ENCODE measurements at regions not wholly inside any gene's neighbourhood (a gene's known extent, or its start where the extent isn't known, plus 50 kb on each side); places are given as distances from the start of the nearest gene placed in this dataset.

- DNase-seq (ENCODE audit: low spot score), result no peak
- H3K9me3 Mint-ChIP-seq, result no peaks in the 10 kb centered on the region
- no peaks in the 10 kb centered on the region for H3K27me3 Mint-ChIP-seq (ENCODE audit: low read depth)
- intact Hi-C loops (cut with micrococcal nuclease), result no loop called here
- H3K36me3 Mint-ChIP-seq (ENCODE audit: low read depth), result no peaks in the 10 kb centered on the region
- no peaks in the 10 kb centered on the region for H3K4me1 Mint-ChIP-seq (ENCODE audit: low read depth)
- H3K4me3 Mint-ChIP-seq (ENCODE audit: low read depth), result no peak overlapping the region
- H3K27ac Mint-ChIP-seq, result no peak overlapping the region
Measured at GRCh38 chrX:137483554-137483953, 82.4 kb upstream of the ZIC3 start.

- Mint-ChIP-seq H3K9me3 (no peaks in the 10 kb centered on the region), H3K4me1 (ENCODE audit: low read depth) (no peaks in the 10 kb centered on the region), H3K27ac (no peak overlapping the region), H3K4me3 (ENCODE audit: low read depth) (no peak overlapping the region), H3K27me3 (ENCODE audit: low read depth) (no peaks in the 10 kb centered on the region), H3K36me3 (ENCODE audit: low read depth) (no peaks in the 10 kb centered on the region)
- no peak for DNase-seq (ENCODE audit: low spot score)
- intact Hi-C loops (cut with micrococcal nuclease), result no loop called here
Measured at GRCh38 chrX:137482136-137482535, 83.8 kb upstream of the ZIC3 start.

GRCh38 chrX:137479386-137479785 lies 86.5 kb upstream of the ZIC3 start:
- Mint-ChIP-seq H3K9me3 (no peaks in the 10 kb centered on the region), H3K27ac (no peak overlapping the region), H3K27me3 (ENCODE audit: low read depth) (no peaks in the 10 kb centered on the region), H3K36me3 (ENCODE audit: low read depth) (no peaks in the 10 kb centered on the region), H3K4me1 (ENCODE audit: low read depth) (no peaks in the 10 kb centered on the region), H3K4me3 (ENCODE audit: low read depth) (no peak overlapping the region)
- no peak for DNase-seq (ENCODE audit: low spot score)
- intact Hi-C loops (cut with micrococcal nuclease), result no loop called here

- no peaks in the 10 kb centered on the region for H3K4me1 Mint-ChIP-seq (ENCODE audit: low read depth)
- intact Hi-C loops (cut with micrococcal nuclease), result no loop called here
- H3K36me3 Mint-ChIP-seq (ENCODE audit: low read depth), result no peaks in the 10 kb centered on the region
- no peaks in the 10 kb centered on the region for H3K27me3 Mint-ChIP-seq (ENCODE audit: low read depth)
- no peak for DNase-seq (ENCODE audit: low spot score)
- no peak overlapping the region for H3K27ac Mint-ChIP-seq
- no peaks in the 10 kb centered on the region for H3K9me3 Mint-ChIP-seq
- no peak overlapping the region for H3K4me3 Mint-ChIP-seq (ENCODE audit: low read depth)
Measured at GRCh38 chrX:137441711-137442110, 124.2 kb upstream of the ZIC3 start.

GRCh38 chrX:137432609-137433008 lies 133.3 kb upstream of the ZIC3 start:
- peaks cover 26% of the 10 kb centered on the region for H3K27me3 Mint-ChIP-seq (ENCODE audit: low read depth)
- no peak for DNase-seq (ENCODE audit: low spot score)
- H3K27ac Mint-ChIP-seq, result no peak overlapping the region
- intact Hi-C loops (cut with micrococcal nuclease), result no loop called here
- H3K4me3 Mint-ChIP-seq (ENCODE audit: low read depth), result no peak overlapping the region
- H3K9me3 Mint-ChIP-seq, result no peaks in the 10 kb centered on the region
- no peaks in the 10 kb centered on the region for H3K4me1 Mint-ChIP-seq (ENCODE audit: low read depth)
- no peaks in the 10 kb centered on the region for H3K36me3 Mint-ChIP-seq (ENCODE audit: low read depth)

DNA sequence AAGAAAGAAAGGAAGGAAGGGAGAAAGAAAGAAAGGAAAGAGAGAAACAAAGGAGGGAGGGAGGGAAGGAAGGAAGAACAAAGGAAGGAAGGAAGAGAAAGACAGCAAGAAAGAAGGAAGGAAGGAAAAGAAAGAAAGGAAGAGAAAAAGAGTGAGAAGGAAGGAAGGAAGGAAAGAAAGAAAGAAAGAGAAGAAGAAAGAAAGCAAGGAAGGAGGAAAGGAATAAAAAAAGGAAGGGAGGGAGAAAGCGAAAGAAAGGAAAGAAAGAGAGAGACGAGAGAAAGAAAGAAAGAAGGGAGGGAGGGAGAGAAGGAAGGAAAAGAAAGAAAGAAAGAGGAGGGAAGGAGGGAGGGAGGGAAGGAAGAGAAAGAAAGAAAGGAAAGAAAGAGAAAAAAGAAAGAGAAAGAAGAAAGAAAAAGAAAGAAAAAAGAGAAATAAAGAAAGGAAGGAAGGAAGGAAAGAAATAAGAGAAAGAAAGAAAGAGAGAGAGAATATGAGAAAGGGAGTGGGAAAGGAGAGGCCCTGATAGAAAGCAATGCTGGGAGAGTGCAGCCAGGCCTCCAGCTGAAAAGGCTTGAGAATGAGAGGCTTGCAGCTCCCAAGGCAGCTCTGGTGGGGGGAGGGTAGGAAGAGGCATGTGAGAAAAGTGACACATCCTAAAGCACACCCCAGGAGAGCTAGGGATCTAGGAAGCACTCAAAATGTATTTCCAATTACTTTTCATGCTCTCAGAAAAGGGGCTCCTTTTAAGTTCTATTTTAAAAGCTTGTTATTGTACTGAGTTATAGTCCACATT lies 134.0 kb upstream of the ZIC3 start:
- intact Hi-C loops (cut with micrococcal nuclease), result no loop called here
- DNase-seq (ENCODE audit: low spot score), result no peak

DNA sequence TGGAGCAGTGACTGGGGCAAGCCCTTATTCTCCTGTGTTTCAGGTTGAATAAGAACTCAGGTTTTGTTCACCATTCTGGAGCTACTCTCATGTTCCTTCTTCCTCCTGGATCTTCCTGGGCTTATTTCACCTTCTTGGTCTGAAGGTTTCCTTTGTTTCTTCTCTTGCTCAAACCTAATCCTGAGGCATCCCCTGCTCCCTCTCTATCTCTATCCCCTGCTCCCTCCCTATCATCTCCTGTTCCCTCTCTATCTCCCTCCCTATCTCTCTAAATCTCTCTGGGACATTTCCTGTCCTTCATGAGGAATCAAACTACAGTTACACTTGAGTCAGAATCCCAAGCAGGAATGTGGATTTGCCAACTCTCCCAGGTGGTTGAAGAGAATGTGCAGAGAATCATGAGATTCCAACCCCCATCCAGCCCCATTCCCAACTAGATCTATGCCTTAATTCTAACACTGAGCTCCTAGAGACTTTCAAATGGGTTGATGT lies 134.9 kb upstream of the ZIC3 start:
- Mint-ChIP-seq H3K4me3 (ENCODE audit: low read depth) (no peak overlapping the region), H3K27ac (no peak overlapping the region), H3K27me3 (ENCODE audit: low read depth) (peaks cover 36% of the 10 kb centered on the region), H3K4me1 (ENCODE audit: low read depth) (peaks cover 2% of the 10 kb centered on the region), H3K36me3 (ENCODE audit: low read depth) (no peaks in the 10 kb centered on the region), H3K9me3 (no peaks in the 10 kb centered on the region)
- no peak for DNase-seq (ENCODE audit: low spot score)
- intact Hi-C loops (cut with micrococcal nuclease), result no loop called here

More for the DNA sequence above, 134.0 kb upstream of the ZIC3 start:
- no peaks in the 10 kb centered on the region for H3K36me3 Mint-ChIP-seq (ENCODE audit: low read depth)
- no peaks in the 10 kb centered on the region for H3K4me1 Mint-ChIP-seq (ENCODE audit: low read depth)
- no peak overlapping the region for H3K4me3 Mint-ChIP-seq (ENCODE audit: low read depth)
- no peaks in the 10 kb centered on the region for H3K9me3 Mint-ChIP-seq
- H3K27me3 Mint-ChIP-seq (ENCODE audit: low read depth), result peaks cover 29% of the 10 kb centered on the region
- no peak overlapping the region for H3K27ac Mint-ChIP-seq

GRCh38 chrX:137430301-137430700 lies 135.6 kb upstream of the ZIC3 start:
- intact Hi-C loops (cut with micrococcal nuclease), result no loop called here
- no peaks in the 10 kb centered on the region for H3K9me3 Mint-ChIP-seq
- H3K36me3 Mint-ChIP-seq (ENCODE audit: low read depth), result no peaks in the 10 kb centered on the region
- H3K27ac Mint-ChIP-seq, result no peak overlapping the region
- peaks cover 42% of the 10 kb centered on the region for H3K27me3 Mint-ChIP-seq (ENCODE audit: low read depth)
- peaks cover 2% of the 10 kb centered on the region for H3K4me1 Mint-ChIP-seq (ENCODE audit: low read depth)
- DNase-seq (ENCODE audit: low spot score), result no peak
- H3K4me3 Mint-ChIP-seq (ENCODE audit: low read depth), result no peak overlapping the region

- no peak for DNase-seq (ENCODE audit: low spot score)
- intact Hi-C loops (cut with micrococcal nuclease), result loop anchor here (5.0 kb wide), 1 partner anchor 118 kb away; no protein-coding TSS in a partner anchor
- H3K36me3 Mint-ChIP-seq (ENCODE audit: low read depth), result no peaks in the 10 kb centered on the region
- no peak overlapping the region for H3K27ac Mint-ChIP-seq
- H3K4me3 Mint-ChIP-seq (ENCODE audit: low read depth), result no peak overlapping the region
- H3K27me3 Mint-ChIP-seq (ENCODE audit: low read depth), result peaks cover 52% of the 10 kb centered on the region
- peaks cover 2% of the 10 kb centered on the region for H3K4me1 Mint-ChIP-seq (ENCODE audit: low read depth)
- no peaks in the 10 kb centered on the region for H3K9me3 Mint-ChIP-seq
Measured at GRCh38 chrX:137428766-137429591, 136.9 kb upstream of the ZIC3 start.

GRCh38 chrX:137428221-137428661 lies 137.7 kb upstream of the ZIC3 start:
- no peak overlapping the region for H3K27ac Mint-ChIP-seq
- peaks cover 2% of the 10 kb centered on the region for H3K4me1 Mint-ChIP-seq (ENCODE audit: low read depth)
- H3K9me3 Mint-ChIP-seq, result no peaks in the 10 kb centered on the region
- DNase-seq (ENCODE audit: low spot score), result no peak
- H3K4me3 Mint-ChIP-seq (ENCODE audit: low read depth), result peak overlapping the region; percentile 58
- H3K27me3 Mint-ChIP-seq (ENCODE audit: low read depth), result peaks cover 57% of the 10 kb centered on the region
- intact Hi-C loops (cut with micrococcal nuclease), result loop anchor here (5.0 kb wide), 1 partner anchor 119 kb away; no protein-coding TSS in a partner anchor
- no peaks in the 10 kb centered on the region for H3K36me3 Mint-ChIP-seq (ENCODE audit: low read depth)

- peak overlapping the region; percentile 58 for H3K4me3 Mint-ChIP-seq (ENCODE audit: low read depth)
- DNase-seq (ENCODE audit: low spot score), result no peak
- intact Hi-C loops (cut with micrococcal nuclease), result loop anchor here (2.0 to 5.0 kb wide), 2 partner anchors 119 to 139 kb away; partner anchors contain the start of gene ZIC3
Measured at GRCh38 chrX:137427816-137428215, 138.1 kb upstream of the ZIC3 start.

DNA sequence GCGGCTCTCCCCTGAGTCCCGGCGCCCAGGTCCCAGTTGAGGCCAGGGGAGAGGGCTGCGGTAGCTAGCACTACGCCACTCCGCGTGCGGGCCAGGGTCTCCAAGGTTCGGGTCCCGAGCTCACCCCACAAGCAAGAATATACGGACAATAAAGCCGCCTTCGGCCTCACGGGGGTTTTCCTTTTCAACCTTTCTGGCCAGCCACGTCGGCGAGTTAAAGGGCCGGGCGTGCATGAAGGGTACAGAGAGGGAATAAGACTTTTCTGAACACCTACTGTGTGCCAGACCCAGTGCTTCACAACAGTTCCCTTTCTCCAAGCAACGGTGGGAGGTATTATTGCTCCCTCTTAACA lies 138.5 kb upstream of the ZIC3 start:
- intact Hi-C loops (cut with micrococcal nuclease), result loop anchor here (2.0 to 5.0 kb wide), 2 partner anchors 120 to 139 kb away; partner anchors contain the start of gene ZIC3
- peaks cover 2% of the 10 kb centered on the region for H3K4me1 Mint-ChIP-seq (ENCODE audit: low read depth)
- peak overlapping the region; percentile 58 for H3K4me3 Mint-ChIP-seq (ENCODE audit: low read depth)
- peaks cover 56% of the 10 kb centered on the region for H3K27me3 Mint-ChIP-seq (ENCODE audit: low read depth)
- DNase-seq (ENCODE audit: low spot score), result no peak
- H3K9me3 Mint-ChIP-seq, result no peaks in the 10 kb centered on the region
- no peaks in the 10 kb centered on the region for H3K36me3 Mint-ChIP-seq (ENCODE audit: low read depth)
- no peak overlapping the region for H3K27ac Mint-ChIP-seq

More at GRCh38 chrX:137427816-137428215, 138.1 kb upstream of the ZIC3 start:
- Mint-ChIP-seq H3K27me3 (ENCODE audit: low read depth) (peaks cover 58% of the 10 kb centered on the region), H3K27ac (no peak overlapping the region), H3K9me3 (no peaks in the 10 kb centered on the region), H3K36me3 (ENCODE audit: low read depth) (no peaks in the 10 kb centered on the region), H3K4me1 (ENCODE audit: low read depth) (peaks cover 2% of the 10 kb centered on the region)
